ENCODE measurements at regions not wholly inside any gene's neighbourhood (a gene's known extent, or its start where the extent isn't known, plus 50 kb on each side); places are given as distances from the start of the nearest gene placed in this dataset.

GRCh38 chr2:9144617-9145016, 62.0 kb upstream of the ASAP2 start:
- no peak for DNase-seq (ENCODE audit: low read depth, low spot score)
- no peaks in the 10 kb centered on the region; a peak in 2 of 4 replicates for H3K27me3 ChIP-seq (replicated peaks in 1 of 2; ENCODE audit: control insufficient read depth in 2 of 2, insufficient read depth in 2 of 2, low read length in 1 of 2)
- H3K79me2 ChIP-seq (ENCODE audit: control insufficient read depth, insufficient read depth, low read length) = no peaks in the 10 kb centered on the region
- WGBS (ENCODE audit: insufficient coverage, insufficient replicate concordance, low lambda C conversion rate, missing lambda C conversion rate) = 34% methylated on average over 5 of the region's 5 CpGs
- no peaks in the 10 kb centered on the region for H4K20me1 ChIP-seq (ENCODE audit: control insufficient read depth, insufficient read depth)
- no peak overlapping the region for H3K4me2 ChIP-seq (ENCODE audit: control insufficient read depth, insufficient read depth)
- H3K27ac ChIP-seq (ENCODE audit: control insufficient read depth, insufficient read depth) = no peak overlapping the region
- ATAC-seq = no peak
- H3K9ac ChIP-seq (ENCODE audit: control insufficient read depth, insufficient read depth, low read length) = no peak overlapping the region
- H3K9me3 ChIP-seq (replicated peaks; ENCODE audit: control insufficient read depth, insufficient read depth, low read length) = no peaks in the 10 kb centered on the region
- H3K4me3 ChIP-seq = no peak overlapping the region
- SMC1A ChIA-PET (ENCODE audit: uncharacterized antibody, unreplicated experiment) = interaction anchor here (0.7 to 1.0 kb wide), 2 partner anchors 227 to 947 kb away, joined by 3 to 4 read pairs; no protein-coding TSS in a partner anchor
- in situ Hi-C loops (cut with MboI) = loop anchor here (5.0 kb wide), 1 partner anchor 228 kb away; no protein-coding TSS in a partner anchor
- RAD21 ChIA-PET (ENCODE audit: unreplicated experiment) = interaction anchor here (0.6 to 2.5 kb wide), 3 partner anchors 226 to 271 kb away, joined by 3 to 15 read pairs (median 7); no protein-coding TSS in a partner anchor
- BruUV-seq (replicated peaks) = no TSS peak
- intact Hi-C loops (cut with micrococcal nuclease; ENCODE audit: unreplicated experiment) = loop anchor here (5.0 to 10.0 kb wide), 2 partner anchors 63 to 190 kb away; partner anchors contain the start of gene ASAP2
- no peak overlapping the region for H2AFZ ChIP-seq (ENCODE audit: control insufficient read depth, low read depth, low read length)
- CTCF ChIA-PET = interaction anchor here (1.0 to 4.6 kb wide), 4 partner anchors 22 to 287 kb away, joined by 3 to 30 read pairs (median 6); no protein-coding TSS in a partner anchor
- POLR2A ChIA-PET = no interaction called here
- no peaks in the 10 kb centered on the region for H3K4me1 ChIP-seq (ENCODE audit: control insufficient read depth, insufficient read depth, low read length)
- no peaks in the 10 kb centered on the region for H3K36me3 ChIP-seq (ENCODE audit: control insufficient read depth in 2 of 2, insufficient read depth in 2 of 2, low read length in 1 of 2)
- no peak for FAIRE-seq
- TF ChIP-seq ZNF217 (IDR thresholded peaks at IDR 0.05) (no peak), RUNX3 (IDR thresholded peaks at IDR 0.05; ENCODE audit: low read length) (no peak), TBL1XR1 (IDR thresholded peaks at IDR 0.05; ENCODE audit: low read depth, low read length) (no peak)

GRCh38 chr2:9144046-9144445, 62.6 kb upstream of the ASAP2 start:
- Histone ChIP-seq H3K9ac (ENCODE audit: control insufficient read depth, insufficient read depth, low read length) (no peak overlapping the region), H3K27ac (ENCODE audit: control insufficient read depth, insufficient read depth) (no peak overlapping the region), H3K4me1 (ENCODE audit: control insufficient read depth, insufficient read depth, low read length) (no peaks in the 10 kb centered on the region), H3K4me2 (ENCODE audit: control insufficient read depth, insufficient read depth) (no peak overlapping the region), H2AFZ (ENCODE audit: control insufficient read depth, low read depth, low read length) (no peak overlapping the region), H3K4me3 (no peak overlapping the region), H3K9me3 (replicated peaks; ENCODE audit: control insufficient read depth, insufficient read depth, low read length) (no peaks in the 10 kb centered on the region), H3K27me3 (replicated peaks in 1 of 2; ENCODE audit: control insufficient read depth in 2 of 2, insufficient read depth in 2 of 2, low read length in 1 of 2) (no peaks in the 10 kb centered on the region; a peak in 2 of 4 replicates), H3K36me3 (ENCODE audit: control insufficient read depth in 2 of 2, insufficient read depth in 2 of 2, low read length in 1 of 2) (no peaks in the 10 kb centered on the region), H3K79me2 (ENCODE audit: control insufficient read depth, insufficient read depth, low read length) (no peaks in the 10 kb centered on the region), H4K20me1 (ENCODE audit: control insufficient read depth, insufficient read depth) (no peaks in the 10 kb centered on the region)
- RAD21 ChIA-PET (ENCODE audit: unreplicated experiment) = interaction anchor here (0.6 to 2.5 kb wide), 4 partner anchors 227 to 625 kb away, joined by 3 to 15 read pairs (median 5); no protein-coding TSS in a partner anchor
- in situ Hi-C loops (cut with MboI) (loop anchor here (5.0 kb wide), 1 partner anchor 228 kb away; no protein-coding TSS in a partner anchor), intact Hi-C loops (cut with micrococcal nuclease; ENCODE audit: unreplicated experiment) (loop anchor here (5.0 to 10.0 kb wide), 2 partner anchors 63 to 191 kb away; partner anchors contain the start of gene ASAP2)
- BruUV-seq (replicated peaks) = no TSS peak
- SMC1A ChIA-PET (ENCODE audit: uncharacterized antibody, unreplicated experiment) = interaction anchor here (1.0 to 1.4 kb wide), 5 partner anchors 35 to 232 kb away, joined by 3 to 4 read pairs (median 3); no protein-coding TSS in a partner anchor
- no peak for FAIRE-seq
- 5% methylated on average over 1 of the region's 1 CpG for WGBS (ENCODE audit: insufficient coverage, insufficient replicate concordance, low lambda C conversion rate, missing lambda C conversion rate)
- POLR2A ChIA-PET = no interaction called here
- CTCF ChIA-PET = interaction anchor here (0.8 to 6.7 kb wide), 12 partner anchors 23 to 618 kb away, joined by 3 to 98 read pairs (median 3); no protein-coding TSS in a partner anchor
- no peak for ATAC-seq
- no peak for DNase-seq (ENCODE audit: low read depth, low spot score)
- TF ChIP-seq NFIC (IDR thresholded peaks at IDR 0.05; ENCODE audit: low read depth, low read length) (no peak), USF2 (IDR thresholded peaks at IDR 0.05; ENCODE audit: borderline replicate concordance, low read depth, low read length) (no peak), ELK1 (IDR thresholded peaks at IDR 0.05; ENCODE audit: low read depth, low read length) (no peak), RELA (IDR thresholded peaks at IDR 0.05; ENCODE audit: borderline replicate concordance, partially characterized antibody) (no peak), SREBF1 (IDR thresholded peaks at IDR 0.05; ENCODE audit: low read length) (no peak), RCOR1 (conservative IDR thresholded peaks at IDR 0.05; ENCODE audit: low read depth, low read length) (no peak), ATF3 (IDR thresholded peaks at IDR 0.05; ENCODE audit: borderline replicate concordance, extremely low read depth, low read depth, low read length) (no peak), ZSCAN29 (IDR thresholded peaks at IDR 0.05) (no peak), STAT1 (conservative IDR thresholded peaks at IDR 0.05) (no peak), RAD51 (IDR thresholded peaks at IDR 0.05) (no peak), CBFB (IDR thresholded peaks at IDR 0.05; ENCODE audit: low read depth) (no peak), CHD1 (IDR thresholded peaks at IDR 0.05; ENCODE audit: low read depth, low read length) (no peak), BMI1 (IDR thresholded peaks at IDR 0.05; ENCODE audit: borderline replicate concordance) (no peak), NBN (IDR thresholded peaks at IDR 0.05) (no peak), ATF7 (IDR thresholded peaks at IDR 0.05; ENCODE audit: low read depth) (no peak)
